ENCODE measurements at regions not wholly inside any gene's neighbourhood (a gene's known extent, or its start where the extent isn't known, plus 50 kb on each side); places are given as distances from the start of the nearest gene placed in this dataset.

- no peak for TF ChIP-seq CTCF (IDR thresholded peaks at IDR 0.05)
- ATAC-seq (no peak), DNase-seq (no peak)
- ChIA-PET POLR2A (no interaction called here), CTCF (no interaction called here)
- Mint-ChIP-seq H3K27ac (no peak overlapping the region), H3K27me3 (peaks cover 7% of the 10 kb centered on the region), H3K9me3 (no peaks in the 10 kb centered on the region), H3K4me3 (no peak overlapping the region), H3K4me1 (ENCODE audit: low read depth) (peaks cover 3% of the 10 kb centered on the region), H3K36me3 (ENCODE audit: low read depth) (no peaks in the 10 kb centered on the region)
- intact Hi-C loops (cut with micrococcal nuclease), result no loop called here
These were observed 88.8 kb upstream of the TTC34 start for GRCh38 chr1:2890221-2890850.

- POLR2A ChIA-PET, result no interaction called here
- CTCF ChIA-PET, result no interaction called here
- no peak for DNase-seq
- intact Hi-C loops (cut with micrococcal nuclease), result no loop called here
- ATAC-seq, result no peak
- no peak overlapping the region for H3K4me3 Mint-ChIP-seq
- peaks cover 7% of the 10 kb centered on the region for H3K9me3 Mint-ChIP-seq
- peaks cover 7% of the 10 kb centered on the region for H3K27me3 Mint-ChIP-seq
- no peaks in the 10 kb centered on the region for H3K36me3 Mint-ChIP-seq (ENCODE audit: low read depth)
- peaks cover 3% of the 10 kb centered on the region for H3K4me1 Mint-ChIP-seq (ENCODE audit: low read depth)
- H3K27ac Mint-ChIP-seq, result no peak overlapping the region
- no peak for TF ChIP-seq CTCF (IDR thresholded peaks at IDR 0.05)
These were observed 90.5 kb upstream of the TTC34 start for GRCh38 chr1:2891923-2892448.

- no peak for TF ChIP-seq CTCF (IDR thresholded peaks at IDR 0.05)
- no peaks in the 10 kb centered on the region for H3K36me3 Mint-ChIP-seq (ENCODE audit: low read depth)
- peaks cover 4% of the 10 kb centered on the region for H3K27me3 Mint-ChIP-seq
- H3K9me3 Mint-ChIP-seq, result peaks cover 9% of the 10 kb centered on the region
- DNase-seq, result no peak
- peaks cover under 1% of the 10 kb centered on the region for H3K4me1 Mint-ChIP-seq (ENCODE audit: low read depth)
- intact Hi-C loops (cut with micrococcal nuclease), result no loop called here
- no peak for ATAC-seq
- ChIA-PET POLR2A (no interaction called here), CTCF (no interaction called here)
- H3K4me3 Mint-ChIP-seq, result no peak overlapping the region
- no peak overlapping the region for H3K27ac Mint-ChIP-seq
These were observed 92.1 kb upstream of the TTC34 start for GRCh38 chr1:2893473-2894120.

- intact Hi-C loops (cut with micrococcal nuclease), result no loop called here
- no peak overlapping the region for H3K4me3 Mint-ChIP-seq
- ChIA-PET CTCF (no interaction called here), POLR2A (no interaction called here)
- H3K9me3 Mint-ChIP-seq, result peaks cover 9% of the 10 kb centered on the region
- no peak for TF ChIP-seq CTCF (IDR thresholded peaks at IDR 0.05)
- H3K4me1 Mint-ChIP-seq (ENCODE audit: low read depth), result no peaks in the 10 kb centered on the region
- no peaks in the 10 kb centered on the region for H3K27me3 Mint-ChIP-seq
- DNase-seq (peak; percentile 16), ATAC-seq (peak; percentile 37)
- no peak overlapping the region for H3K27ac Mint-ChIP-seq
- no peaks in the 10 kb centered on the region for H3K36me3 Mint-ChIP-seq (ENCODE audit: low read depth)
These were observed 93.0 kb upstream of the TTC34 start for GRCh38 chr1:2894381-2895041.

GRCh38 chr1:2896824-2897223 lies 95.3 kb upstream of the TTC34 start:
- no peaks in the 10 kb centered on the region for H3K4me1 Mint-ChIP-seq (ENCODE audit: low read depth)
- no peaks in the 10 kb centered on the region for H3K36me3 Mint-ChIP-seq (ENCODE audit: low read depth)
- intact Hi-C loops (cut with micrococcal nuclease), result no loop called here
- no peak for DNase-seq
- no peak for TF ChIP-seq CTCF (IDR thresholded peaks at IDR 0.05)
- H3K4me3 Mint-ChIP-seq, result no peak overlapping the region
- H3K27ac Mint-ChIP-seq, result no peak overlapping the region
- no peak for ATAC-seq
- ChIA-PET CTCF (no interaction called here), POLR2A (no interaction called here)
- peaks cover 9% of the 10 kb centered on the region for H3K9me3 Mint-ChIP-seq
- no peaks in the 10 kb centered on the region for H3K27me3 Mint-ChIP-seq
